WERI-Rb-1 (cell line): ENCODE measurements at regions not wholly inside any gene's neighbourhood (a gene's known extent, or its start where the extent isn't known, plus 50 kb on each side); places are given as distances from the start of the nearest gene placed in this dataset.

Experiments
- DNase-seq: peaks from one replicate; pipeline ENCODE4 v3.0.0-alpha.2; 2020
- H3K27ac ChIP-seq: fragments of 250-450 bp; sonication (Bioruptor Pico); 2 replicates; pipeline ENCODE4 v1.5.1; 2020; ENCODE audit warnings: mild to moderate bottlenecking, moderate library complexity
- H3K27me3 ChIP-seq: fragments of 250-450 bp; sonication (Bioruptor Pico); 2 replicates; pipeline ENCODE4 v1.5.1; 2021; ENCODE audit warnings: mild to moderate bottlenecking, low read depth, moderate library complexity; ENCODE audit not compliant: insufficient read depth, severe bottlenecking
- H3K36me3 ChIP-seq: fragments of 250-450 bp; sonication (Bioruptor Pico); 2 replicates; pipeline ENCODE4 v1.5.1; 2020; ENCODE audit warnings: mild to moderate bottlenecking, moderate library complexity
- H3K4me3 ChIP-seq: 2 replicates; pipeline ENCODE4 v1.5.1; 2011; ENCODE audit warnings: low read depth, mild to moderate bottlenecking, control low read depth, low read length
- H3K9me3 ChIP-seq: fragments of 250-450 bp; sonication (Bioruptor Pico); 2 replicates; pipeline ENCODE4 v1.5.1; 2021; ENCODE audit warnings: mild to moderate bottlenecking, moderate library complexity; ENCODE audit not compliant: severe bottlenecking
- CTCF ChIP-seq: IDR thresholded peaks from 2 replicates; pipeline ENCODE4 v1.5.1; 2011; ENCODE audit warnings: low read depth, mild to moderate bottlenecking, control low read depth, inconsistent platforms, low read length

- Histone ChIP-seq H3K27ac (no peak overlapping the region), H3K36me3 (no peaks in the 10 kb centered on the region)
- DNase-seq = no peak
Measured at GRCh38 chr17:70871180-70871818, 702.0 kb downstream of the KCNJ2 start.

GRCh38 chr17:70872103-70872502 lies 702.8 kb downstream of the KCNJ2 start:
- no peaks in the 10 kb centered on the region for H3K9me3 ChIP-seq
- no peak for TF ChIP-seq CTCF
- no peak overlapping the region for H3K27ac ChIP-seq
- no peaks in the 10 kb centered on the region for H3K36me3 ChIP-seq
- H3K27me3 ChIP-seq = no peaks in the 10 kb centered on the region
- no peak overlapping the region for H3K4me3 ChIP-seq
- no peak for DNase-seq

More at GRCh38 chr17:70871180-70871818, 702.0 kb downstream of the KCNJ2 start:
- Histone ChIP-seq H3K27me3 (no peaks in the 10 kb centered on the region), H3K4me3 (no peak overlapping the region), H3K9me3 (no peaks in the 10 kb centered on the region)
- no peak for TF ChIP-seq CTCF

GRCh38 chr17:70875729-70876310 lies 706.5 kb downstream of the KCNJ2 start:
- no peak overlapping the region for H3K27ac ChIP-seq
- H3K27me3 ChIP-seq = peaks cover 3% of the 10 kb centered on the region
- no peaks in the 10 kb centered on the region for H3K9me3 ChIP-seq
- H3K36me3 ChIP-seq = no peaks in the 10 kb centered on the region
- TF ChIP-seq CTCF = no peak
- DNase-seq = no peak
- H3K4me3 ChIP-seq = no peak overlapping the region

GRCh38 chr17:70878879-70879278 lies 709.5 kb downstream of the KCNJ2 start:
- no peak overlapping the region for H3K4me3 ChIP-seq
- H3K27me3 ChIP-seq = peaks cover 3% of the 10 kb centered on the region
- DNase-seq = no peak
- H3K9me3 ChIP-seq = no peaks in the 10 kb centered on the region
- no peak overlapping the region for H3K27ac ChIP-seq
- TF ChIP-seq CTCF = no peak
- no peaks in the 10 kb centered on the region for H3K36me3 ChIP-seq

- H3K36me3 ChIP-seq = no peaks in the 10 kb centered on the region
- DNase-seq = no peak
- no peak overlapping the region for H3K4me3 ChIP-seq
- H3K9me3 ChIP-seq = no peaks in the 10 kb centered on the region
- H3K27ac ChIP-seq = no peak overlapping the region
- TF ChIP-seq CTCF = no peak
- H3K27me3 ChIP-seq = peaks cover 3% of the 10 kb centered on the region
Measured at GRCh38 chr17:70879401-70879800, 710.1 kb downstream of the KCNJ2 start.

GRCh38 chr17:70881093-70881492 lies 711.8 kb downstream of the KCNJ2 start:
- no peak overlapping the region for H3K27ac ChIP-seq
- DNase-seq = no peak
- H3K4me3 ChIP-seq = no peak overlapping the region
- no peak for TF ChIP-seq CTCF
- no peaks in the 10 kb centered on the region for H3K36me3 ChIP-seq
- no peaks in the 10 kb centered on the region for H3K9me3 ChIP-seq
- H3K27me3 ChIP-seq = peaks cover 3% of the 10 kb centered on the region
